Neural progenitor cell (in vitro differentiated cells): ENCODE measurements at regions not wholly inside any gene's neighbourhood (a gene's known extent, or its start where the extent isn't known, plus 50 kb on each side); places are given as distances from the start of the nearest gene placed in this dataset.

ENCODE experiments used
- DNase-seq: peaks from one replicate; pipeline ENCODE4 v3.0.0-alpha.2; 2016; ENCODE audit warnings: low spot score
- H2AFZ ChIP-seq: fragments of 200-600 bp; sonication (generic); replicated peaks from 2 replicates; pipeline ENCODE4 v1.6.1; 2016; ENCODE audit warnings: antibody characterized with exemption
- H3F3A ChIP-seq: fragments of 200-600 bp; sonication (generic); 2 replicates; pipeline ENCODE4 v1.6.1; 2016; ENCODE audit warnings: antibody characterized with exemption, low read depth
- H3K27ac ChIP-seq: fragments of 200-600 bp; sonication (generic); 2 replicates; pipeline ENCODE4 v1.5.1; 2016; ENCODE audit warnings: mild to moderate bottlenecking
- H3K27me3 ChIP-seq: fragments of 200-600 bp; sonication (generic); 2 replicates; pipeline ENCODE4 v1.6.1; 2016; ENCODE audit warnings: mild to moderate bottlenecking, moderate library complexity
- H3K36me3 ChIP-seq: fragments of 200-600 bp; sonication (generic); 2 replicates; pipeline ENCODE4 v1.5.1; 2016
- H3K4me1 ChIP-seq: fragments of 200-600 bp; sonication (generic); 2 replicates; pipeline ENCODE4 v1.6.1; 2016; ENCODE audit warnings: mixed run types
- H3K4me2 ChIP-seq: fragments of 200-600 bp; sonication (generic); 2 replicates; pipeline ENCODE4 v1.6.1; 2016
- H3K4me3 ChIP-seq: fragments of 200-600 bp; sonication (generic); 2 replicates; pipeline ENCODE4 v1.5.1; 2016
- H3K79me2 ChIP-seq: fragments of 200-600 bp; sonication (generic); 2 replicates; pipeline ENCODE4 v1.6.1; 2016; ENCODE audit warnings: low read depth
- H3K9ac ChIP-seq: fragments of 200-600 bp; sonication (generic); 2 replicates; pipeline ENCODE4 v1.6.1; 2016
- H3K9me3 ChIP-seq: fragments of 200-600 bp; sonication (generic); 2 replicates; pipeline ENCODE4 v1.5.1; 2016; ENCODE audit warnings: low read depth
- H4K20me1 ChIP-seq: fragments of 200-600 bp; sonication (generic); 2 replicates; pipeline ENCODE4 v1.6.1; 2016; ENCODE audit warnings: low read depth
- H3K27ac Mint-ChIP-seq: 3 replicates; pipeline ENCODE4 v1.8.0; 2021; ENCODE audit warnings: mixed read lengths
- H3K27me3 Mint-ChIP-seq: 2 replicates; pipeline ENCODE4 v1.8.0; 2022; ENCODE audit warnings: low read depth, mild to moderate bottlenecking, inconsistent platforms, moderate library complexity, mixed read lengths; ENCODE audit not compliant: insufficient read depth
- H3K36me3 Mint-ChIP-seq: 3 replicates; pipeline ENCODE4 v1.8.0; 2021; ENCODE audit warnings: mixed read lengths
- H3K4me1 Mint-ChIP-seq: 3 replicates; pipeline ENCODE4 v1.8.0; 2021; ENCODE audit warnings: mixed read lengths
- H3K4me3 Mint-ChIP-seq: 3 replicates; pipeline ENCODE4 v1.8.0; 2021; ENCODE audit warnings: mild to moderate bottlenecking, moderate library complexity, mixed read lengths
- H3K9me3 Mint-ChIP-seq: 3 replicates; pipeline ENCODE4 v1.8.0; 2020; ENCODE audit warnings: mixed read lengths
- EZH2 ChIP-seq: fragments of 200-600 bp; sonication (generic); IDR thresholded peaks from 2 replicates; pipeline ENCODE4 v1.6.1; 2017; ENCODE audit warnings: antibody characterized with exemption, mild to moderate bottlenecking, moderate library complexity
- EZH2phosphoT487 ChIP-seq: fragments of 200-600 bp; sonication (generic); IDR thresholded peaks from 2 replicates; pipeline ENCODE4 v1.6.1; 2017; ENCODE audit warnings: antibody characterized with exemption
- TF ChIP-seq, protein P1 (sequence below): fragments of 200-600 bp; sonication (generic); IDR thresholded peaks from 2 replicates; pipeline ENCODE4 v1.5.1; 2017; ENCODE audit warnings: antibody characterized with exemption, mild to moderate bottlenecking

GRCh38 chr4:57607566-57608180 lies 497.5 kb upstream of the IGFBP7 start:
- TF ChIP-seq EZH2 (no peak), EZH2phosphoT487 (peak; percentile 73)
- H4K20me1 ChIP-seq: no peaks in the 10 kb centered on the region

GRCh38 chr4:57605376-57605775 lies 495.2 kb upstream of the IGFBP7 start:
- no peak overlapping the region for H2AFZ ChIP-seq
- H3K4me3 Mint-ChIP-seq: no peak overlapping the region

More at GRCh38 chr4:57607566-57608180, 497.5 kb upstream of the IGFBP7 start:
- peak; percentile 69 for DNase-seq
- Mint-ChIP-seq H3K27ac (no peak overlapping the region), H3K9me3 (no peaks in the 10 kb centered on the region), H3K36me3 (no peaks in the 10 kb centered on the region), H3K4me1 (peaks cover 15% of the 10 kb centered on the region), H3K27me3 (peaks cover 2% of the 10 kb centered on the region), H3K4me3 (no peak overlapping the region)
- peak overlapping the region; percentile 30 for H3K4me2 ChIP-seq
- no peaks in the 10 kb centered on the region for H3K79me2 ChIP-seq
- H3K27me3 ChIP-seq: no peaks in the 10 kb centered on the region
- H2AFZ ChIP-seq: no peak overlapping the region
- H3K36me3 ChIP-seq: no peaks in the 10 kb centered on the region
- H3K9me3 ChIP-seq: no peaks in the 10 kb centered on the region
- peaks cover 11% of the 10 kb centered on the region for H3K4me1 ChIP-seq
- no peak overlapping the region for H3K9ac ChIP-seq
- H3F3A ChIP-seq: no peaks in the 10 kb centered on the region
- H3K4me3 ChIP-seq: peak overlapping the region; percentile 1
- no peak overlapping the region for H3K27ac ChIP-seq

DNA sequence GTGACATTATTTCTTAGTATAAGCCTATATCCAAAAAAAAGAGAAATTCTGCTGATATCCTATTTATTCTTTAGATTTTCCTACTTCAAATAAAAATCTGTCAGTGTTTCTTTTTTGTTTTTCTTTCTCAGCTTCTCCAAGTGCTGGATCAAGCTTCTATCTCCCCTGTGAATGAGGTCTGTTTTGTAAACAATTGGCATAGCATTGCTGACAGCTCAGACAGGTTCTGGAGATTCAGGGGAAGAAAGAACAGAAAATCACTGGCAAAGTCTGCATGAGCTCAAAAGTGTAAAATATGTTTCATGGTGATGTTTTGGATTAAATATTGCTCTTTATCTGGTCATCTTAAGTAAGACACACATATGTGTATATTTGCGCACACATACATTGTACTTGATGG lies 492.0 kb upstream of the IGFBP7 start:
- Mint-ChIP-seq H3K4me3 (no peak overlapping the region), H3K4me1 (peaks cover 7% of the 10 kb centered on the region), H3K27me3 (peaks cover 4% of the 10 kb centered on the region), H3K27ac (no peak overlapping the region), H3K9me3 (no peaks in the 10 kb centered on the region), H3K36me3 (no peaks in the 10 kb centered on the region)
- TF ChIP-seq EZH2 (no peak), EZH2phosphoT487 (no peak)
- TF ChIP-seq, protein P1, sequence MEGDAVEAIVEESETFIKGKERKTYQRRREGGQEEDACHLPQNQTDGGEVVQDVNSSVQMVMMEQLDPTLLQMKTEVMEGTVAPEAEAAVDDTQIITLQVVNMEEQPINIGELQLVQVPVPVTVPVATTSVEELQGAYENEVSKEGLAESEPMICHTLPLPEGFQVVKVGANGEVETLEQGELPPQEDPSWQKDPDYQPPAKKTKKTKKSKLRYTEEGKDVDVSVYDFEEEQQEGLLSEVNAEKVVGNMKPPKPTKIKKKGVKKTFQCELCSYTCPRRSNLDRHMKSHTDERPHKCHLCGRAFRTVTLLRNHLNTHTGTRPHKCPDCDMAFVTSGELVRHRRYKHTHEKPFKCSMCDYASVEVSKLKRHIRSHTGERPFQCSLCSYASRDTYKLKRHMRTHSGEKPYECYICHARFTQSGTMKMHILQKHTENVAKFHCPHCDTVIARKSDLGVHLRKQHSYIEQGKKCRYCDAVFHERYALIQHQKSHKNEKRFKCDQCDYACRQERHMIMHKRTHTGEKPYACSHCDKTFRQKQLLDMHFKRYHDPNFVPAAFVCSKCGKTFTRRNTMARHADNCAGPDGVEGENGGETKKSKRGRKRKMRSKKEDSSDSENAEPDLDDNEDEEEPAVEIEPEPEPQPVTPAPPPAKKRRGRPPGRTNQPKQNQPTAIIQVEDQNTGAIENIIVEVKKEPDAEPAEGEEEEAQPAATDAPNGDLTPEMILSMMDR: no peak
- no peak overlapping the region for H3K27ac ChIP-seq
- no peaks in the 10 kb centered on the region for H3F3A ChIP-seq
- H3K9me3 ChIP-seq: no peaks in the 10 kb centered on the region
- no peak overlapping the region for H2AFZ ChIP-seq
- no peaks in the 10 kb centered on the region for H3K36me3 ChIP-seq
- no peaks in the 10 kb centered on the region for H4K20me1 ChIP-seq
- DNase-seq: no peak
- no peak overlapping the region for H3K4me2 ChIP-seq
- no peak overlapping the region for H3K9ac ChIP-seq
- H3K79me2 ChIP-seq: no peaks in the 10 kb centered on the region
- H3K4me1 ChIP-seq: no peaks in the 10 kb centered on the region
- no peaks in the 10 kb centered on the region for H3K27me3 ChIP-seq
- no peak overlapping the region for H3K4me3 ChIP-seq

More at GRCh38 chr4:57605376-57605775, 495.2 kb upstream of the IGFBP7 start:
- no peak overlapping the region for H3K4me2 ChIP-seq
- H3K9me3 Mint-ChIP-seq: no peaks in the 10 kb centered on the region
- no peaks in the 10 kb centered on the region for H4K20me1 ChIP-seq
- H3F3A ChIP-seq: no peaks in the 10 kb centered on the region
- peaks cover 11% of the 10 kb centered on the region for H3K4me1 ChIP-seq
- H3K36me3 ChIP-seq: no peaks in the 10 kb centered on the region
- no peaks in the 10 kb centered on the region for H3K36me3 Mint-ChIP-seq
- H3K27ac ChIP-seq: no peak overlapping the region
- no peaks in the 10 kb centered on the region for H3K9me3 ChIP-seq
- H3K9ac ChIP-seq: no peak overlapping the region
- H3K79me2 ChIP-seq: no peaks in the 10 kb centered on the region
- peaks cover 4% of the 10 kb centered on the region for H3K27me3 Mint-ChIP-seq
- H3K27ac Mint-ChIP-seq: no peak overlapping the region
- H3K4me3 ChIP-seq: no peak overlapping the region
- DNase-seq: no peak
- no peaks in the 10 kb centered on the region for H3K27me3 ChIP-seq
- H3K4me1 Mint-ChIP-seq: peaks cover 15% of the 10 kb centered on the region
- TF ChIP-seq EZH2: no peak
- TF ChIP-seq, protein P1: peak; percentile 7

- Histone ChIP-seq H3K27me3 (no peaks in the 10 kb centered on the region), H4K20me1 (no peaks in the 10 kb centered on the region), H3K4me3 (no peak overlapping the region), H2AFZ (no peak overlapping the region), H3K79me2 (no peaks in the 10 kb centered on the region), H3K36me3 (no peaks in the 10 kb centered on the region), H3K4me1 (no peaks in the 10 kb centered on the region), H3K9me3 (no peaks in the 10 kb centered on the region), H3K27ac (no peak overlapping the region), H3F3A (no peaks in the 10 kb centered on the region), H3K4me2 (no peak overlapping the region), H3K9ac (no peak overlapping the region)
- no peaks in the 10 kb centered on the region for H3K27me3 Mint-ChIP-seq
- H3K4me3 Mint-ChIP-seq: no peak overlapping the region
- H3K27ac Mint-ChIP-seq: no peak overlapping the region
- DNase-seq: no peak
- peaks cover 10% of the 10 kb centered on the region for H3K4me1 Mint-ChIP-seq
- no peaks in the 10 kb centered on the region for H3K9me3 Mint-ChIP-seq
- H3K36me3 Mint-ChIP-seq: no peaks in the 10 kb centered on the region
- TF ChIP-seq, protein P1: no peak
- TF ChIP-seq EZH2 (no peak), EZH2phosphoT487 (no peak)
These were observed 480.9 kb upstream of the IGFBP7 start for GRCh38 chr4:57591073-57591472.
